ENCODE measurements at regions not wholly inside any gene's neighbourhood (a gene's known extent, or its start where the extent isn't known, plus 50 kb on each side); places are given as distances from the start of the nearest gene placed in this dataset.

GRCh38 chr5:124481419-124481818 is 265.0 kb downstream of the ZNF608 start:
- Histone ChIP-seq H3K4me1 (ENCODE audit: low read depth) (no peaks in the 10 kb centered on the region), H3K9me3 (no peaks in the 10 kb centered on the region), H3K36me3 (ENCODE audit: low read depth) (no peaks in the 10 kb centered on the region), H3K4me3 (no peak overlapping the region)
- ATAC-seq (no peak), DNase-seq (no peak)
- TF ChIP-seq CTCF (IDR thresholded peaks at IDR 0.05): no peak
- intact Hi-C loops (cut with DNase I, micrococcal nuclease): no loop called here

GRCh38 chr5:124480964-124481363 is 265.5 kb downstream of the ZNF608 start:
- DNase-seq (no peak), ATAC-seq (no peak)
- Histone ChIP-seq H3K4me1 (ENCODE audit: low read depth) (no peaks in the 10 kb centered on the region), H3K36me3 (ENCODE audit: low read depth) (no peaks in the 10 kb centered on the region), H3K9me3 (no peaks in the 10 kb centered on the region), H3K4me3 (no peak overlapping the region)
- no peak for TF ChIP-seq CTCF (IDR thresholded peaks at IDR 0.05)
- intact Hi-C loops (cut with DNase I, micrococcal nuclease): no loop called here

- intact Hi-C loops (cut with DNase I, micrococcal nuclease): no loop called here
- Histone ChIP-seq H3K4me1 (ENCODE audit: low read depth) (no peaks in the 10 kb centered on the region), H3K4me3 (no peak overlapping the region), H3K36me3 (ENCODE audit: low read depth) (no peaks in the 10 kb centered on the region), H3K9me3 (no peaks in the 10 kb centered on the region)
- DNase-seq (no peak), ATAC-seq (no peak)
- no peak for TF ChIP-seq CTCF (IDR thresholded peaks at IDR 0.05)
Observed at GRCh38 chr5:124480022-124480421, 266.4 kb downstream of the ZNF608 start.

GRCh38 chr5:124478264-124478663 is 268.2 kb downstream of the ZNF608 start:
- no peak for ATAC-seq

GRCh38 chr5:124477577-124477976 is 268.9 kb downstream of the ZNF608 start:
- ATAC-seq (no peak), DNase-seq (no peak)
- intact Hi-C loops (cut with DNase I, micrococcal nuclease): no loop called here

More at GRCh38 chr5:124478264-124478663, 268.2 kb downstream of the ZNF608 start:
- no peak for TF ChIP-seq CTCF (IDR thresholded peaks at IDR 0.05)
- intact Hi-C loops (cut with DNase I, micrococcal nuclease): no loop called here
- no peak overlapping the region for H3K4me3 ChIP-seq
- no peaks in the 10 kb centered on the region for H3K4me1 ChIP-seq (ENCODE audit: low read depth)
- no peak for DNase-seq
- H3K36me3 ChIP-seq (ENCODE audit: low read depth): no peaks in the 10 kb centered on the region
- no peaks in the 10 kb centered on the region for H3K9me3 ChIP-seq

More at GRCh38 chr5:124477577-124477976, 268.9 kb downstream of the ZNF608 start:
- Histone ChIP-seq H3K9me3 (no peaks in the 10 kb centered on the region), H3K4me3 (no peak overlapping the region), H3K36me3 (ENCODE audit: low read depth) (no peaks in the 10 kb centered on the region), H3K4me1 (ENCODE audit: low read depth) (no peaks in the 10 kb centered on the region)
- TF ChIP-seq CTCF (IDR thresholded peaks at IDR 0.05): no peak

Data from mucosa of descending colon (tissue), 3 donors.